Activated T-cell treated with anti-CD3 and anti-CD28 coated beads, Interleukin-2, amount 50 U/mL, for 1 hour (primary cell): ENCODE measurements at regions not wholly inside any gene's neighbourhood (a gene's known extent, or its start where the extent isn't known, plus 50 kb on each side); places are given as distances from the start of the nearest gene placed in this dataset.

Experiments
- DNase-seq: peaks from one replicate; pipeline ENCODE4 v3.0.0-alpha.2; 2020

DNA sequence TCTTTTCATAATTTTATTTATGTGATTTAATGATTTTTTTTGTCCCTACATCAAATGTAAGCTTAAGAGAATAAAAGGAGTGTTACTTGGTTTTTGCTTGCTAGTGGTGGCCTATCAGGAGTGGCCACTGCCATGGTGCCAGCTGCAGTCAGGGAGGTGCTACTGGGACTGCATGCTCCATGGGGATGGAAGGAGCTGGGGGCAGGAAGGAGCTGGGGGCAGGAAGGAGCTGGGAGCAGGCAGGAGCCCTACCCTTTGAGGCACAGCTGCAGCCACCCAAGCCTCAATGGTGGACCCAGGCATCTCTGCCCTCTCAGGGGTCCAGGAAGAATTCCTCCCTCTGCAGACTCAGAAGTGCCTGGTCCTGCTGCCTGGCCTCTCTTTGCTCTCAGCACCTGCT lies 796.0 kb downstream of the SLC16A7 start:
- DNase-seq = no peak

DNA sequence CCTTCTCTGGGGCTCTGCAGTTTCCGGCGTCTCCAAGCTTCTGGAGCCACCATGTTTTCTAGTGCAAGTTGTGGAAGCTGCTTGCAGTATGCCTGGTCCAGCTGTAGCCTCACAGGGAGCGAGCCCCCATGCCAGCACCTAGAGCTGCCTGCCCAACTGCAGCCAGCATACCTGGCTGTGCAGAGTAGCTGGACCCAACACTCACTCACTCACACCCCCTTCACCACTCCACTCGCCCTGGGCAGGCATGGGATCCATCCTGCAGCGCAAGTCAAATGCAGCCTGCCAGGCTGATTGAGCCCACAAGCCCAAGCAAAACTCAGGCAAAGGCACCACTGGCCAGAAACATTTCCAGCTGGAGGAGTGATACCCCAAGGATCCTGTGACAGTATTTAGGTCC lies 797.3 kb downstream of the SLC16A7 start:
- no peak for DNase-seq

DNA sequence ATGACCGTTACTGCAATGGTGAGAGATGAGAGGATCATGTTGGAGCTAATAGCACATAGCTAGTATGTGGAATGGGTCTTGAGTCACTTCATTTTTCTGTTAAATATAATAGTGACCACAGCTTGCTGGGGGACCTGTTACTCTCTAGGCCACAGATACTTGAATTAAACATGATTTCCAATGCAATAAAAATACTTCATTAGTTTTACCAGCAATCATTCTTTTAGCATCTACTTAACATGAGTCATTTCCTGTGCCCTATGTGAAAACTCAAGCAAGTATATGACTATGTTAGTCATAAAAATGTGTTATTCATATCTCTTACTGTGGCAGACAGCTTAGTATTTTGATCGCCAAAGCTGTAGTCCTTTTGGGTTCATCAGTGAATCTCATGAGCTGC lies 798.8 kb downstream of the SLC16A7 start:
- DNase-seq = no peak

DNA sequence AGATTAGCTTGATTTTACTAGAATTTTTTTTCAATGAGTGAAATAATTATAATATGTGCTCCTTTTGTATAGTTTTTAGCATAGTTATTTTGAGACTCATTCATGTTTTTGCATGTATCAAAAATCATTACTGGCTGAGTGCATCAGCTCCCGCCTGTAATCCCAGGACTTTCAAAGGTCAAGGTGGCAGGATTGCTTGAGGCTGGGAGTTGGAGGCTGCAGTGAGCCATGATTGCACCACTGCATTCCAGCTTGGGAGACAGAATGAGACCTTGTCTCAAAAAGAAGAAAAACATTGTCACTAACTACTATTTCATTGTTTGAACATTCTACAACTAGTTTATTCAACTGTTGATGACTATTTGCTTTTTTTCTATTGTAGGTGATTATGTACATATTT lies 802.7 kb downstream of the SLC16A7 start:
- no peak for DNase-seq

DNA sequence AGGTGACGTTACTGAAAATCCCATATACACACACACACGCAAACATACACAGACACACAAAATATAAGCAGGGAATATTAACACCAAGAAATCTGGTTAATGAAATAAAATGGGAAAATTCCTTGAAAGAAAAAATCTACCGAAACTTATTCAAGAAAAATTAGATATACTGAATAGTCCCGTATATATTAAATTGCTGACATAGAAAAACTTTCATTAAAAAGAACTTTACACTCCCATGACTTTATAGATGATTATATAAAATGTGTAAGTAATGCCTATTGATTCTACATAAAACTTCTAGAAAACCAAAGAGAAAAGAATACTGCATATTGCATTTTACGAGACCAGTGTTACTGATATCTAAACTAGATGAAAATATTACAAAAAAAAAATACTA lies 803.2 kb downstream of the SLC16A7 start:
- DNase-seq = no peak

DNA sequence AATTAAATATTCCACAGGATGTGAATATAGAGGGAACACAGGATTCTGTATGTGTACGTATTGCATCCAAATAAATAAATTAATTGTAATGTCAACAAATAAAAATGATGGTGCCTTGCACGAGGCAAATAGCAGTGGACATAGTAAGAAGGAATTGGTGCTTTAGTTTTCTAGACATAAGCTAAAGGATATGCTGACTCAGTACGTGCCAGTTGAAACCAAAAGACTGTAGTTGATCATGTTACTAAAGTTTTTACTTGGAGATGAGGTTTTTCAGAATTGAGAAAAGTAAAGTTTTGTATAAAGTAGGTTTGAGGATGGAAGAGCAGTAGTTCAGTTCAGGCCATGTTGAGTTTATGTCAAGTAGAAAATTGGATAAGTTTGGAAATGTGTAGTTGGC lies 807.2 kb downstream of the SLC16A7 start:
- DNase-seq = no peak

DNA sequence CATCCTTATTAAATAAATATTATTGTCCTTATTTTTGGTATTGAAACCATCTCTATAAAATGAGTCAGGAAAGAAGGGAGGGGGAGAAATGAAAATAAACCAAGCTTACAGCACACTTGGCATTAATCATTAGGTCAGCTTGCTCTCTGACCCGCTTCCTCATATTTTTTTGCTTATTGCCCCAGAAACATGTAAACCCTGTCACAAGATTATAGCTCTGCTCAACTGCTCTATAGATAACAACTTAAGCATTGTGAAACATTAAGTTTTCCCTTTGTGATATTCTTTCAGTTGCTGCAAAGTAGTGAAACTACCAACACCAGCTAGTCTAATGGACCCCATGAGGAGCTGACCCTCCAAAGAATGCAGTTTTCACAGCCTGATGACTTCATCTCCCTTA lies 819.5 kb downstream of the SLC16A7 start:
- no peak for DNase-seq

DNA sequence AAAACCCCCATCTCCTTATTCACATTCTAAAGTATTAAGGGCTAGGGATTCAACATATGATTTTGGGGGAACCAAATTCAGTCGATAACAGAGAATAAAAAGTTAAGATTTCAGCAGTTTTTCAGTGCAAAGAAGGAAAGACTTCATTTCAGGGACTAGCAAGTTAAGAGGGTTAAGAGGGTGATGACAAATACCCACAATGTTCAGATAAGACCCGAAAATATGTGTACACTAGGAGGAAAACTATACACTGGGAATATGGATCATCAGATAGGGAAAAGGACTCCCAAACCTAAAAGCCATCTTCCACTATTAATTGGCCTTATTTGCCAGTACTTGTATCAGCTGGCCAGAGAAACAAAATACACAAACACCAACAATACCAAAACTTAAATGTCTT lies 824.2 kb downstream of the SLC16A7 start:
- no peak for DNase-seq

DNA sequence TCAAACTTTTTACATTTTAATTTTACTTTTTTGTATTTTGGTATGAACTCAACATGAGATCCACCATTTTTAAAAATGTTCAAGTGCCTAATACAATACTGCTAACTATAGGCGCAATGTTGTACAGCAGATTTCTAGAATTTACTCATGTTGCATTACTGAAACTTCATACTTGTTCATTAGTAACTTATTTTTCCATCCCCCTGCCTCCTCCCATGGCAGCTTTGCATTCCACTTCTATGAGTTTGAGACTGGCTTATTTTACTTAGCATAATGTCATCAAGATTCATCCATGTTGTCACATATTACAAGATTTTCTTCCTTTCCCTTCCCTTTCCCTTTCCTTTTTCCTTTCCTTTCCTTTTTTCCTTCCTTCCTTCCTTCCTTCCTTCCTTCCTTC lies 825.9 kb downstream of the SLC16A7 start:
- no peak for DNase-seq

DNA sequence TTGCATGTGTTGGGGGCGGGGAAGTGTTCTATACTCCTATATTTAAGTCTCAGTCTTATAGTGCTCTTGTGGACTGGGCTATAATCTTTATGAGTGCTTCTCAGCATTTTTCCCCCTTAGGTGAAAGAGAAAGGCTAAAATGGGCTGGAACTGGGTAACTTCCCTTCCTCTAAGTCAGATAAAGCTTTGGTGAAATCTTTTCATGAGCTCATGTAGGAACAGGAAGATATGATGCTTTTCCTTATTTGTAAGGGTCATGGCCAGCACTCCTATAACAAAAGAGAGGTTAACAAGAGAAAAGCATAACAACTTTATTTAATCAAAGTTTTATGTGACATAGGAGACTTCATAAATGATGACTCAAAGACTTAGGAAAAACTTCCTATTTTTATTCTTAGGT lies 841.5 kb downstream of the SLC16A7 start:
- no peak for DNase-seq

DNA sequence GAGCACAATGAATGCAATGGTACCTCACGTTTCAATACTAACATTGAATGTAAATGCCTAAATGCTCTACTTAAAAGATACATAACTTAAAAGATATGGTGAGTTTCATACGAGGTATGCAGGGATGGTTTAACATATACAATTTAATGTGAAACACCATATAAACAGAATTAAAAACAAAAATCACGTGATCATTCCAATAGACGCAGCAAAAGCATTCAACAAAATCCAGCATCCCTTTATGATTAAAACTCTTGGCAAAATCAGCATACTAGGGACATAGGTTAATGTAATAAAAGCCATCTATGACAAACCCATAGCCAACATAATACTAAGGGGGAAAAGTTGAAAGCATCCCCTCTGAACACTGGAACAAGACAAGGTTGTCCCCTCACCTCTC lies 845.7 kb downstream of the SLC16A7 start:
- no peak for DNase-seq

DNA sequence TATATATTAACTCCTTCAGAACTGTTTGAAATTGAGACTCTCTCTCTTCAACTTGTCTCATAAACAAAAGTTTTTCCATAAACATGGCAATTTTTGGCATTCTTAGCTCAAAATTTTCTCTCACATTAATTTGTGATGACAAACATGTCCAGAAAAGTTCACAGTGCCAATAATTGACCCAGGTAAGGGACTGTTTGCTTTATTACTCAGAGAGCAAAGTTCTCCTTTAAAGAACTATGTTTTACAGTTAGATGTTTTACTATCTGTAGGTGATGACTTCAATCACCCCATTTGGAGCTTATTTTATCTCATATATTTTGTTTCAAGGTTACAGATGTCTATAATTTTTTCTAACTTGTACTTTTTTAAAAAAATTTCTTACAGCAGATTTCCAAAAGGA lies 855.6 kb downstream of the SLC16A7 start:
- no peak for DNase-seq

DNA sequence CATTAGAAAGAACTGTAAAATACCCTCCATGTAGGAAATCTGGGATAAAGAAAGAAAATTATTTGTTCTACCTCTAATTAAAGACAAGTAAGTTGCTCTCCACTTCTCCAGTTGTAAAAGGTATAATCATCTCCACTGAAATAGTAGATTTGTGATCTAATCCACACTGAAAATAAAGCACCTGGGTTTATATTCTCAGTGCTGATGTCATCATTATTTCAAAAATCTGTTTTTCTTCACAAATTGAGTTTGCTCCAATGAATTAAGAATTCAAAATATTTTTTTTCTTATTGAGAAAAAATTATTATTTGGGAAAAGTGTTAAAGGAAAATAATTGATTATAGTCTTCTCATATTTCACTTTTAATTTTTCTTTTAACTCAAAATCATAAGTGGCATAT lies 869.2 kb downstream of the SLC16A7 start:
- no peak for DNase-seq

DNA sequence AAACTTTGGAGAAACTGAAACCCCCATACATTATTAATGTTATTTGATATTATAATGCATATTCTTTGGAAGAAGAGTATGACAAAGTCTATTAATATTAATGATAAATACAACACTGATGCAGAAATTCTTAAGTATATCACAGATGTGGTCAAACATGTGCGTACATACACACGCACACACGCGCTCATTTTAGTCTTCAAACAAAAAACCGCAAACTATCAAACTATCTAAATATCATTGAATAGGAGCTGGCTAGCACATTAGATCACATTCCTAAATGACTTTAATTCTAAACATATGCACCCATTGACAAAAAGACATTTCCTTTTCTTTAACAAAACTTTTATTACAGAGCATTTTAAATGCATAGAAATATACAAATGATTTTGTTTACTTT lies 872.7 kb downstream of the SLC16A7 start:
- DNase-seq = no peak

DNA sequence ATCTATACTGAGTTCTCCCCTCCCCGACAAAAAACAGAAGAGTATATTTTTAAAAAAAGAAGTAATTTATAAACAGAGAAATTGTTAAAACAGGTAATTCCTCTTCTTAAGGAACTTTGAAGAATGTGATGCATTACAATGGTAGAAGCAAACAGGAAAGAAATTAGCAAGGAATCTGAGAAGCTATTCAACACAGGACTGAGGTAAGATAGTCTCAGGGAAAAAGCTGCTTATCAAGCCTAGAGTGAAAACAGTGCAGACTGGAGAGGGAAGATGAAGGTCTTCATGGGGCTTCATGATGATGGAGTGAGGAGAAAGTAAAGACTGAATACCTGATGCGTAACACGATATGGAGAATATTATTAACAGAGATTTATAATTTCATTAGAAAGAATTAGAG lies 880.0 kb downstream of the SLC16A7 start:
- DNase-seq = no peak

DNA sequence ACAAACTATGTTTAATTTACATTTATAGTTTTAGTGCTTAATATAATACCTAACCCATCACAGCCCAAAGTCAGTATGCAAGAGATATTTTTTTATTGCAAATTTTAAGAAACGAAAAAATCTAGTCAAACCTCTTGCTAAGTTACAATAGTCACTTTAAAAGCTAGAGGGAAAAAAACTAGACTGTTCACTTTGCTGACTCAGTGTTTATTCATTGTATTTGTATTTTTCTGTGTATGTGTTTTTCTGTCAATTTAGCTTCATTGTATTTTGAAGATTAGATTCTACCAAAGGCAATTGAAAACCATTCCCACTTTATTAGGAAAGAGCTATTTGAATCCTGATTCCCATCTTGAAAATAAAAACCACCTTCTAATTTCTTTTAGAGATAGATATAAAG lies 891.5 kb downstream of the SLC16A7 start:
- DNase-seq = no peak

DNA sequence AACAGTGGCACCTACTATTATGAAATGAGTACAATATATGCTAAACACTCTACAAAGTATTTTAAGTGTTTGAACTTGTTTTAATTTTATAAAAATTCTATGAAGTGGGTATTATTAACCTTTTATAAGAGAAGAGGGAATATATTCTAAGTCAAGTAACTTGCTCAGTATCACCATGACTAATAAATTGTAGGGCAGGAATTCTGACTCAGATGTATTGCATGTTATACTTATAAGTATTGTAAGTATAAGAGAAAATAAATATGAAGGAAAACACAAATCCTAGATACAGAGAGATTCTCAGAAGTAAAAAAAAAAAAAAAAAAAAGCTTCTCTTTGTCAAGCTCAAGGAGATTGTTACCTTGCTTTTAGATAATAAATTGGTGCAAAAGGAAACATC lies 893.2 kb downstream of the SLC16A7 start:
- DNase-seq = no peak

DNA sequence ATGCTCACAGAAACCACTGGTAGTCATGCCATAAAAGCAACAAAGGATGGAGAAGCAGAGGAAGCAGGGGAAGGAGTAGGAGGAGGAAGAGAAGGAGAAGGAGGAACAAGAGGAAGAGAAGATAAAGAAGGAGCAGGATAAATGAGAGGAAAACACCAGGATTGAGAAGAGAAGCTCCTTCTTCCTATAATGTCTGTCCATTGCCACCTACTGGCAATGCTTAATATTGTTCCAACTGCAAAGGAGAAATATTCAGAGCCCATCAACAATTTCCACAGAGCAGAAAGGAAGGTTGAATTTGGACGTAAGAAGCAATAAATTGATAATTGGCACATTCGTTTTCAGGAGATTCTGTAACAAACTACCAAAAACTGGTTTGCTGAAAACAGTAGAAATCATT lies 898.4 kb downstream of the SLC16A7 start:
- no peak for DNase-seq

DNA sequence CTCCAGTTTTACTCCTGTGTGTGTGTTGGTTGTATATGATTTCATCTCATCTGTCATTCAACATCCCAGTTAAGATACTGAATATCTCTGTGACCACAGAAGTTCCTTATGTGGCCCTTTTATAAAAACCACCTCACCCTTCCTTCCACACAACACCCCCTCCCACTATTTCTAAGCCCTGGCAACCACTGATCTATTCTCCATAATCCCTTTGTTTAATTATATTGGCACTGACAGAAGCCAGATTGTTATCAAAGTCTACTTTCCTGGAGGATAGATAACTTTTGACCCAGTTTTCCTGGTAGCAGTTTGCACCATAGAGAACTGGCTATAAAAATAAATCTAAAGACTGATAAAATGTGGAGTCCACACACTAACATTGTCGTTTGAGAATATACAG lies 902.8 kb downstream of the SLC16A7 start:
- no peak for DNase-seq

DNA sequence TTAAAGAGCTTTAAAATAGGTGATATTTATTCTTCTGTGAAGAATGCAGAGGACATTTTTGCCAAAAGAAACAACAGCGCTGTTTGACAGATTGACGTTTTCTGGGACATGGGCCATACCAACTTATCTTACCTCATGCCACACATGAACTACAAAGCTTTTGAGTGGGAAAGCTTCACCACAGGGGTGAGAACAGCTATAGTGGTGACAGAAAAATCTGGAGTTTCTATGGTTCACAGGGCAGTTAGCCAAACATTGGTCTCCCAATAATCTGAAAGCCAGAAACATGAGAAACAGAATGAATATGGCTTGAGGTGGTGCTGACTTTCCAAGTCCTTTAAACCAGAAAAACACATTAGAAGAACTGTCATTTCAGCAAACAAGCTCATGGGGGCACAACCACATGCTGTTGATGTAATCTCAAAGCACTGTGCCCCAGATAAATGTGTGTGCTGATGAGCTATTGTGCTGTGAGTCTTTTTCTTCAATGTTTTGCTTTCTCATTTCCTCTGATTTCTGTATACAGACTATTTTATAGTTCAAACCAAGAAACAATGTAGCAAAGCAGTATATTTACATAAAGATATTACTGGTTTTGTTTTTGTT lies 905.4 kb downstream of the SLC16A7 start:
- DNase-seq = no peak

DNA sequence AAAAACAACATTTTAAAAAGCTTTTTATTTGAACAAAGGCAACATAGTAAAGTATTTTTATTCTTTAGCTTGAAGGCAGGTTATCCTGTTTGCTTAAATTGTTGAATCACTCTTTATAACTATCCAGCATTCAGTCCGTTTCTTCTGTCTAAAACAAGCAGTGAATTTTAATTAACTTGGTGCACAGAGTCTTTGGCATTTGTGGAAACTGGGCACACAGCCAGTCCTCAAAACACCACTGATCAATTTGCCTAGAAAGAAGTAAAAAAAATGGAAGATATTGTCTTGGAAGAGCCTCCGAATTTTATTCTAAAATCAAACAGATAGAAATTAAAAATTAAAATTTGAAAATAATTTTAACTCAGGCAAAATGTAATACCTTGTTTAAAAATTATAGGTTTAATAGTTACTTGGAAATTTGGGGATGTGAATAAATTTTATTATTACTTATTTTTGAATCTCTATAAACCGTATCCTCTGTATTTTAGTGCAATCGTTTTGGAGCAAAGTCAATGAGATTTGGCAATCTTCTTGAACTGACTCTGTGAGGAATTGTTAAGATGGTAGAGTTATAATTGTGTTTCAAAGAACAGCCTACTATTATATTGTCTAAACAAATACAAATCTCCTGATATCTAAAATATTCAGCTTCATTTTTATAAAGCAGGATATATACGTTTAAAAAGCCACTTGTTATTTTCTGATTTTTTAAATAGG lies 927.0 kb downstream of the SLC16A7 start:
- DNase-seq = no peak

DNA sequence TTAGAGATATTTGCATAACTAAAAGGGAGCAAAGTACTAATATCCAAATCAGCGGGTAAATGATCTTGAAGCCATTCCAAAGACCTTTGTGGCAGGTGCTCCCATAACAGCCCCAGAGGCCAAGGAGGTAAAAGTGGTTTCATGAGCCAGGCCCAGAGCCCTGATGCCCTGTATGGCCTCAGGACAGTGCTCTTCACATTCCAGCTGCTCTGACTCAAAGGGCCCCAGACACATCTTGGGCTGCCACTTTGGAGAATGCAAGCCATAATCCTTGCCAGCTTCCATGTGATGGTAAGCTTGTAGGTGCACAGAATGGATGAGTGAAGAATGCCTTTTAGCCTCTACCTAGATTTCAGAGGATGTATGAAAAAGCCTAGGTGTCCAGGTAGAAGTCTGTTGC lies 933.4 kb downstream of the SLC16A7 start:
- no peak for DNase-seq

DNA sequence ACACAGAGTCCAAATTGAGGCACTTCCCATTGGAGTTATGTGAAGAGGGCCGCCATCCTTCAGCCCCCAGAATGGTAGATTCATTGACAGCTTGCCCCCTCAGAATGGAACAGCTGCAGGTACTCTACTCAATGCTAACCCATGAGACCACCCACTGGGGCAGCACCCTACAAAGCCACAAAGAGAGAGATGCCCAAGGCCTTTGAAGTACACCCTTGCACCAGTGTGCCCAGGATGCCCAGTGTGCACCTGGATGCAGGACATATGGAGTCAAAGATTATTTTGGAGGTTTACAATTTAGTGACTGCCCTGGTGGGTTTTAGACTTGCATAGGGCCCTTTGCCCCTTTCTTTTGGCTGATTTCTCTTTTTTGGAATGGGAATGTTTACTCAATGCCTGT lies 933.9 kb downstream of the SLC16A7 start:
- DNase-seq = no peak

DNA sequence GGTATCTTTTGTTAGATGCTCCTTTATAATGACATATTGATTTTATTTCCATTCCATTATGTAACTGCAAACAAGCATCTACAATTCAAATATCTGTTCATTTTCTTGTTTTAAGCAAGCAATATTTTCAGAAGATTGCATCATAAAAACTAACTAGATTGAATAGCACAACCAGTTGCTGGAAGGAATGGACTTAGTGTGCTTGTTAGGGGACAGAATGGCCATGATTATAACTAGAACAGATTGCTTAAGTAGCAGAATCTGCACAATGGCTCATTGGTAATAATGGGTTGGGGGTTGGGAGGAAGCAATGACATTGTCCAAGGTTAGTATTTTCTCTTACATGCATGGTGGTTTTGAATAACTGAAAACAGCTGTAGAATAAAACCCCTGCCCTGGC lies 939.5 kb downstream of the SLC16A7 start:
- DNase-seq = no peak

DNA sequence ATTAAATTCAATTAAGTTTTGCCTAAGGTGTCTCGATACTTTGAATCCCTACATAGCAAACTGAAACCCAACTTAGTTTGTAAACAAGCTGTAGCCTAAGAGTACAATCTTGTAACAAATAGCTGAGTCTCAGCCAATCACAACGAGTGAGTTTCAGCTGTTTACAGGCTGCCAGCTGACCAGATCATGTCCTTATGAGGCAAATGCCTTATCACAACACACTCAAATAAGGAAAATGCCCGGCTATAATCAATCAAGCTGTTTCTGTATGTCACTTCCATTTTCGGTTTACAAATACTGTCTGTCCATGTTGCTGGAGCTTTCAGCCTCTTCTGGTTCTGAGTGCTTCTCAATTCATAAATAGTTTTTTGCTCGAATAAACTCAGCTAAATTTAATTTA lies 943.8 kb downstream of the SLC16A7 start:
- no peak for DNase-seq
